GM21423 (cell line): ENCODE measurements at regions not wholly inside any gene's neighbourhood (a gene's known extent, or its start where the extent isn't known, plus 50 kb on each side); places are given as distances from the start of the nearest gene placed in this dataset.

Experiments
- ATAC-seq: cut with Tn5 transposase; IDR thresholded peaks from one replicate; pipeline ENCODE4 v1.9.1; 2021; ENCODE audit warnings: mild to moderate bottlenecking, moderate library complexity; ENCODE audit not compliant: unreplicated experiment

- ATAC-seq = no peak
Observed at GRCh38 chr19:29420482-29421195, 105.2 kb upstream of the VSTM2B start.

DNA sequence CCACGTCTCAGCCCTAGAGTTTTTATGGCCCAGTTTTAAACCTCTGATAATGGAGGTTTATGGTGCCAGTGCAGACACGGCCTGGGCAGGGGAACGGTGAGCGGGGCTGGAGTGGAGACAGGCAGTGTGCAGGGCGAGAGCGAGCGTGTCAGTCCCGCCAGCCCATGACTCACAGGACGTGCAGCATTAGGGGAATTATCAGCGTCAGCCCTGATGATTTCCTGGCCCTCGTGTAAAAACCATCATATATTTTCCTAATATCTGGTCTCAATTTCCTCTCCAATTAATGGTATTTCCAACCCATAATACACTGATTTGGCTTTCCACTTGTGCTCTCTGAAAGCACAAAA, 104.6 kb upstream of the VSTM2B start:
- no peak for ATAC-seq

- ATAC-seq = no peak
Observed at GRCh38 chr19:29422047-29422446, 103.7 kb upstream of the VSTM2B start.

DNA sequence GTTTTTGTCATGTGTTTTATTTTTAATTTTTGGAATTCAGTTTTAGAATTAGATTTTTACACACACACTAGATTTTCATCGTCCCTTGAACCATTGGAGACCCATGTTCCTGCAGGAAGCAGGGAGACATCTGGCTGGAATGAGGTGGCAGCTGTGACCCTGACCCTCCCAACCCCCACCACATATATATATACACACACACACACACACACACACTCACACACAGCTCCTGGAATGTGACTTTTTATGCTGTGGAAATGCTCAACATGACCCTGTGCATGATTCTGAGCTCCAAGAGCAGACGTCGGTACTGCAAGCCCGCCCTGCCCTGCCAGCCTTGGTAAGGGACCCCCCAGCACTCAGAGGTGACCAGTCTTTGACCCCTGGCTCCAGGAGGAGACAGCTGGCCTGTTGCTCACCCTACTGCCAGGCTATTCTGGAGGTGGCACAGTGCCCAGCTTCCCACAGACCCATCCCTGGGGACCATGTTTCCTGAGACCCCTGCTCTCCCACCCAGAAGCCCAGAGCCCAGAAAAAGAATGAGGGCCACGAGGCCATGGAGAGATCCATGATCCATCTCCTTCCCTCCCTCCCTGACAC, 103.2 kb upstream of the VSTM2B start:
- ATAC-seq = no peak

DNA sequence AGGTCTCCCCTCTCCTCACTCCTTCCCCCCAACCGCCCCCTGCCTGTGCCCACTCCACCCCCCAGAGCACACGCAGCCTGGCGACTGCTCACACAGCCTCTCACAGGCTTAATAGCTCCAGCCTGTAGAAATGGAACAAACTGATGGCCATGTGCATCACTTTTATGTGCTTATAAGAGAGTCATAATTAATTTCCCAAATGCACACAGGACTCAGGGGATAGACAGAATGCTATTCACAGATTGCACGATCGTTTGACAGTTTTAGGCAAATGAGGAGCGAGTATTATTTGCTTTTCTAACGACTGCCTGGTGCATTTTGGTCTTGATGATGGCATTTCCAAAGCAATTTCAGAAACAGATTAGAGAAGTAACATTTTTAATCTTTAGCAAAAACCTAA, 97.7 kb upstream of the VSTM2B start:
- no peak for ATAC-seq

DNA sequence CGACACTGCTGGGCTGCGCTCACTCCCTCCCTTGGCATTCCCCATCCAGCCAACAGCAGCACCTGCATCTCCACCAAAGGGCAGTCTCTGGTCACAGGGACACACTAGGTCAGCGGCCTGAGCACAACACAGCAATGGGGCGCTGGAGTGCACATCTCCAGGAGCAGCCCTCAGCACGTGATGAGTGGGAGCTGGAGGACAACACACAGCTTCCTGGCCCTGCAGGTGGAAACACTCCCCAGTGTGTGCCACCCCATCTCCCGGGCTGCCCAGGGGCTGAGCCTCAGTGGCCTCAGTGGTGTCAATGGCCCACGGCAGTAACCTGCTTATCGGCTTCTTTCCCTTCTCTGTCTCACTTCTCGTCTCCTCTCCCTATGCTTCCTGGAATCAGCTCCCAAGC, 96.8 kb upstream of the VSTM2B start:
- no peak for ATAC-seq

GRCh38 chr19:29429581-29429980, 96.2 kb upstream of the VSTM2B start:
- ATAC-seq = no peak

DNA sequence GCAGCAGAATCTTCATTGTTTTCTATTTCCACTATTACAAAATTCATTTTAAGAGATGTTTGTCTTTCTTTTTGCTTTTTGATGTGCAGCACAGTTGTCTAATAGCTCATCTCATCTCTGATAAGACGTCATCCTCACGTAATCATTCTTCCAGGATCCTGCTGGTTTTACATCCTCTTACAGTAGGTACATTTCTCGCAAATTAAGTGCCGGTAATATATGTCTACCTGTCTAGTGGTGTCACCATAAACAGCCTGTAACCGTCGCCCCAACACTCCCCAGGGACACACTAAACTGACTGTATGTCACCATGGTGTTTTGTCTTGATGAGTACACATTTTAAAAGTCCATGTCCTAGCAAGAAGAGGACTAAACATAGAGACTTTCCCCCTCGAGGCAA, 94.5 kb upstream of the VSTM2B start:
- ATAC-seq = no peak

DNA sequence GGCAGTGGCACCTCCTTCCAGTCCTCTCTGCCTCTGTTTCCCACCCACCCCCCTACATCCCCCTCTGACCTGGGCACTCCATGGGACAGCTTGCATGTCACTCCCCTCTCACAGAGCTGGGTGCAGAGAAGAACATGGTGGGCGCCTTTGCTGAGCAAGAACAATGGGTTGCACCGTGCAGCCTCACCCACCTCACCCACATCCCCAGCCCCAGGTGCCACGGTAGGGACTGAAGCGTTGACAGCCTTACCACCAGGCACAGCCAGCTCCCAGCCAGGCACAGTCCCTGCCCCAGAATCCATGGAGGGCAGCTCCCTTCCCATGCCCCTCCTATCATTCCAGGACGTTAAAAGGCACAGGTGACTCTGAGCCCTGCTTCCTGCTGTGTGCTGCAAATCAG, 93.1 kb upstream of the VSTM2B start:
- no peak for ATAC-seq

GRCh38 chr19:29436591-29437103, 89.1 kb upstream of the VSTM2B start:
- ATAC-seq = no peak

- no peak for ATAC-seq
Observed at GRCh38 chr19:29439021-29439420, 86.8 kb upstream of the VSTM2B start.

DNA sequence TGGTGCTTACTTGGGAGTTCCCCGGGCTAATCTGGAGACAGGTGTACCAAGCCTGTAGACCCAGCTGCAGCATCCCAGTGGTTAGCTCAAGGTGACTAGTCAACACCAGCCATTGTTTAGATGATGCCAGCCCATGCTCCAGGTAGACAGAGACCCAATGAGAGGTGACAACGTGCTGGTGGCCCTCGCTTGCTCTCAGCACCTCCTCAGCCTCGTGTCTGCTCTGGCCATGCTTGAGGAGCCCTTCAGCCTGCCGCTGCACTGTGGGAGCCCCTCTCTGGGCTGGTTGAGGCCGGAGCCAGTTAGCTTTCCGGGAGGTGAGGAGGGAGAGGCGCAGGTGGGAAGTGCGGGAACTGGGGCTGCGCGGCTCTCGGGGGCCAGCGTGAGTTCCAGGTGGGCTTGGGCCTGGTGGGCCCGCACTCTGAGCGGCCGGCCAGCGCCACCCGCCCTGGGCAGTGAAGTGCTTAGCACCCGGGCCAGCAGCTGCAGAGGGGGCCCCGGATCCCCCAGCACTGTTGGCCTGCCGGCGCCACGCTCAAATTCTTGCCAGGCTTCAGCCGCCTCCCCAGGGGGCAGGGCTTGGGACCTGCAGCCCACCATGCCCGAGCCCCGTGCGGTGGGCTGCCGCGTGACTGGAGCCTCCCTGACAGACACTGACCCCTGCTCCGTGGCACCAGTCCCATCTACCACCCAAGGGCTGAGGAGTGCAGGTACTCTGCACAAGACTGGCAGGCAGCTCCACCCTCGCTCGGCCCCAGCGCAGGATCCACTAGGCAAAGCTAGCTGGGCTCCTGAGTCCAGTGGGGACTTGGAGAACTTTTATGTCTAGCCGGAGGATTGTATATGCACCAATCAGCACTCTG, 85.9 kb upstream of the VSTM2B start:
- ATAC-seq = no peak

DNA sequence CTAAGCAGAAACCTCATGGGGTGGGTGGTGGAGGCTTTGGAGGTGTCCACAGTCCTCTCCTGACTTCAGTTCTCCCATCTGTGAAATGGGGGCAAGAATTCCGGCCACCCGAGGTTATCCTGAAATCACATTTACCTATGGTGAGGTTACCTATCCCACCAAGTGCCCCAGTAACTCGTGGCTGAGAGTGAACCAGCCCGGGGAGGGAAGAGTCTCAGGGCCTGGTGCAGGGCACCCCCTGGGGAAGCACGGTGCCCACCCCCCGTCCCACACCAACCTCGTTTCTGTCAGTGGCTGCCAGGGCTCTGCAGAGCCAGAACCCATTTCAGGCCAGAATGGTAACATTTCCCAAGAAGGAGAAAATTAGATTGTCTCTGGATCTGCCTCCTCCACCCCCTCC, 83.7 kb upstream of the VSTM2B start:
- no peak for ATAC-seq

- no peak for ATAC-seq
Observed at GRCh38 chr19:29442910-29443309, 82.9 kb upstream of the VSTM2B start.

- ATAC-seq = no peak
Observed at GRCh38 chr19:29445246-29445645, 80.5 kb upstream of the VSTM2B start.

DNA sequence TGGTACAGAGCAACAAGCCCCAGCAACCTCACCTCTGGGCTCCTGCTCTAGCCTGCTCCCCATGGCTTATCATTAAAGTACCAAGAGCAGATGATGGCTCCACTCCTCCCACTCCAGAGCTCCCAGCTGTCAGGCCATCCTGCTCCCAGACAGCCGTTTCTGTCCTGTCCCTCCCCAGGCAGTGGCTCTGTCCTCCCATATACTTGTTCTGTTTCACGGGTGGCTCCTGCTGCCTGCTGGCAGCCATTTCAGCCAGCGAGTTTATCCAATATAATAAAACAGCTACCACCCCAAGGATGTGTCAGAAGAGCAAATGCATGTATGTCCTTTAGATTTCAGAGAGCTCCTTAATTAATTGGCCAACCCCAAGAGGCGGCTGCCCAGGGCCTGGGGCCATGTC, 79.4 kb upstream of the VSTM2B start:
- ATAC-seq = no peak

GRCh38 chr19:29448046-29448445, 77.7 kb upstream of the VSTM2B start:
- no peak for ATAC-seq

DNA sequence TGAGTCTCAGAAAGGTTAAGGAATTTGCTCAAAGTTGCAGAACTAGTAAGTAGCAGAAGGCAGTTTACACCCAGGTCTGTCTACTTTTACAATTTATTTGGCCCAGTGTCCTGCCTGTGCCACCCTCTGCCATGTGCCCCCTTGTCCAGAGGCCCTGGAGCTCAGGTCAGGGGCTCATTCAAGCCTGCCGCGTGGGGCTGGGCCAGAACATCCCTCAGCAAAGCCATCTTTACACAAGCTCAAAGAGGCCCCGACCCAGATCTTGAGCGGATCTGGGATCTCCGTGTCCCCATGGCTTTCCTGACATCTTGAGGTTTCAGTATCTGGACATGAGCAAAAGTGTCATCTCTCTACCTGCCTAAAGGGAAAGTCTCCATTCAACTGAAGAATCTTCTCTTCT, 76.4 kb upstream of the VSTM2B start:
- no peak for ATAC-seq

DNA sequence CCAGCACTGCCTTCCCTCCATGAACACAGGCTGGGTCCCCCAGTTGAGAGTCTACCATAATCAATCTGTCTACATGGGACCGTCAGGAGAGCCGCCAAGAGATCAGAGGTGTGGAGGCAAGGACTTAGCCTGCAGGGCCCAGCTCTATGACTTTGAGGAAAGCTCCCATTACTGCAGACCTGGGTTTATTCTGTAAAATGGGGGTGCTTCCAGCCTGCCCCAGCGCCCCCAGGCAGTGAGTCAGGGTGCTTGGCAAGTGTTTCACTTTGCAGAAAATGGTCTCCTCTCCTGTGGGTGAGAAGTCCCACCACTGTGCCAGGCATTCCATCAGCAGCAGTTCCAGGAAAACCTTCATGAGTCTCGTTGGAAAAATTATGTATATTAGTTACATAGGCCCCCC, 75.5 kb upstream of the VSTM2B start:
- ATAC-seq = no peak

GRCh38 chr19:29450812-29451211, 75.0 kb upstream of the VSTM2B start:
- no peak for ATAC-seq

GRCh38 chr19:29454109-29454508, 71.7 kb upstream of the VSTM2B start:
- no peak for ATAC-seq

- no peak for ATAC-seq
Observed at GRCh38 chr19:29457413-29457812, 68.4 kb upstream of the VSTM2B start.
